GM23248 (cell line): ENCODE measurements at regions not wholly inside any gene's neighbourhood (a gene's known extent, or its start where the extent isn't known, plus 50 kb on each side); places are given as distances from the start of the nearest gene placed in this dataset.

Source experiments
- DNase-seq: peaks from one replicate; pipeline ENCODE4 v3.0.0-alpha.2; 2015
- H2AFZ ChIP-seq: fragments of 200-600 bp; sonication (generic); 2 replicates; pipeline ENCODE4 v1.6.1; 2016; ENCODE audit warnings: antibody characterized with exemption
- H3F3A ChIP-seq: fragments of 200-600 bp; sonication (generic); 2 replicates; pipeline ENCODE4 v1.6.1; 2016; ENCODE audit warnings: mild to moderate bottlenecking, antibody characterized with exemption, mixed run types; ENCODE audit not compliant: insufficient read depth
- H3K27ac ChIP-seq: fragments of 200-600 bp; sonication (generic); 2 replicates; pipeline ENCODE4 v1.5.1; 2016; ENCODE audit warnings: mild to moderate bottlenecking
- H3K27me3 ChIP-seq: fragments of 200-600 bp; sonication (generic); replicated peaks from 2 replicates; pipeline ENCODE4 v1.6.1; 2016; ENCODE audit warnings: mild to moderate bottlenecking; ENCODE audit not compliant: insufficient read depth
- H3K36me3 ChIP-seq: fragments of 200-600 bp; sonication (generic); 2 replicates; pipeline ENCODE4 v1.6.1; 2016; ENCODE audit warnings: low read depth, mild to moderate bottlenecking
- H3K4me1 ChIP-seq: fragments of 200-600 bp; sonication (generic); 2 replicates; pipeline ENCODE4 v1.6.1; 2016; ENCODE audit warnings: mild to moderate bottlenecking; ENCODE audit not compliant: insufficient read depth
- H3K4me2 ChIP-seq: fragments of 200-600 bp; sonication (generic); one replicate; pipeline ENCODE4 v1.6.1; 2016; ENCODE audit warnings: mild to moderate bottlenecking; ENCODE audit not compliant: unreplicated experiment
- H3K4me3 ChIP-seq: fragments of 200-600 bp; sonication (generic); 2 replicates; pipeline ENCODE4 v1.5.1; 2016; ENCODE audit warnings: mild to moderate bottlenecking
- H3K79me2 ChIP-seq: fragments of 200-600 bp; sonication (generic); 2 replicates; pipeline ENCODE4 v1.6.1; 2016; ENCODE audit warnings: mild to moderate bottlenecking; ENCODE audit not compliant: insufficient read depth
- H3K9ac ChIP-seq: fragments of 200-600 bp; sonication (generic); 2 replicates; pipeline ENCODE4 v1.6.1; 2016; ENCODE audit warnings: mild to moderate bottlenecking
- H3K9me2 ChIP-seq: fragments of 200-600 bp; sonication (generic); 2 replicates; pipeline ENCODE4 v1.6.1; 2016; ENCODE audit warnings: mixed run types, mild to moderate bottlenecking, moderate library complexity; ENCODE audit not compliant: insufficient read depth
- H3K9me3 ChIP-seq: fragments of 200-600 bp; sonication (generic); one replicate; pipeline ENCODE4 v1.6.1; 2017; ENCODE audit warnings: low read depth
- H4K20me1 ChIP-seq: fragments of 200-600 bp; sonication (generic); 2 replicates; pipeline ENCODE4 v1.6.0; 2016; ENCODE audit not compliant: insufficient read depth
- EZH2 ChIP-seq: fragments of 200-600 bp; sonication (generic); IDR thresholded peaks from 2 replicates; pipeline ENCODE4 v1.6.1; 2018; ENCODE audit warnings: antibody characterized with exemption, mild to moderate bottlenecking; ENCODE audit not compliant: insufficient read depth, poor library complexity, severe bottlenecking
- EZH2phosphoT487 ChIP-seq: fragments of 200-600 bp; sonication (generic); IDR thresholded peaks from 2 replicates; pipeline ENCODE4 v1.6.1; 2018; ENCODE audit warnings: antibody characterized with exemption, moderate library complexity, mild to moderate bottlenecking, low read depth; ENCODE audit not compliant: insufficient read depth
- WGBS, 2 experiments: methylation state at CpG; one replicate each; pipeline ENCODE4 v1.1.6; 2015 to 2017; ENCODE audit warnings: low lambda C conversion rate in 2 of 2, low coverage in 1 of 2; ENCODE audit errors: missing lambda C conversion rate in 2 of 2; 5-methylcytosine and 5-hydroxymethylcytosine counted together
- in situ Hi-C: fragments of 300-500 bp; cut with MboI; formaldehyde crosslinking; loops from 2 replicates; pipeline ENCODE4 v1.15.0; 2020

GRCh38 chr13:107906131-107906530 is 309.2 kb downstream of the LIG4 start:
- WGBS, 2 experiments: 32 to 37% methylated on average over 5 of the region's 5 CpGs
- in situ Hi-C loops: no loop called here
- no peaks in the 10 kb centered on the region for H3K9me3 ChIP-seq
- no peak for DNase-seq
- H3K27me3 ChIP-seq: peaks cover 24% of the 10 kb centered on the region
- H3K4me1 ChIP-seq: no peaks in the 10 kb centered on the region
- no peaks in the 10 kb centered on the region for H3F3A ChIP-seq
- no peaks in the 10 kb centered on the region for H4K20me1 ChIP-seq
- H3K36me3 ChIP-seq: no peaks in the 10 kb centered on the region
- no peak overlapping the region for H3K27ac ChIP-seq
- TF ChIP-seq EZH2phosphoT487: no peak
- no peak for TF ChIP-seq EZH2
- no peak overlapping the region for H3K9ac ChIP-seq
- H2AFZ ChIP-seq: no peak overlapping the region
- H3K4me2 ChIP-seq: no peak overlapping the region
- H3K9me2 ChIP-seq: no peaks in the 10 kb centered on the region
- no peak overlapping the region for H3K4me3 ChIP-seq
- H3K79me2 ChIP-seq: no peaks in the 10 kb centered on the region

GRCh38 chr13:107901996-107902562 is 313.3 kb downstream of the LIG4 start:
- Histone ChIP-seq H3K4me1 (no peaks in the 10 kb centered on the region), H3K9ac (no peak overlapping the region), H4K20me1 (no peaks in the 10 kb centered on the region), H3K4me3 (no peak overlapping the region), H3K27ac (no peak overlapping the region), H3K4me2 (no peak overlapping the region), H3F3A (no peaks in the 10 kb centered on the region), H3K27me3 (no peaks in the 10 kb centered on the region), H3K79me2 (no peaks in the 10 kb centered on the region), H3K9me2 (no peaks in the 10 kb centered on the region), H3K9me3 (no peaks in the 10 kb centered on the region), H3K36me3 (no peaks in the 10 kb centered on the region), H2AFZ (no peak overlapping the region)
- in situ Hi-C loops: no loop called here
- 33 to 36% methylated on average over 3 of the region's 3 CpGs for WGBS, 2 experiments
- no peak for DNase-seq
- no peak for TF ChIP-seq EZH2

GRCh38 chr13:107901230-107901629 is 314.1 kb downstream of the LIG4 start:
- Histone ChIP-seq H3K4me1 (no peaks in the 10 kb centered on the region), H3K9me3 (no peaks in the 10 kb centered on the region), H3K9ac (no peak overlapping the region), H4K20me1 (no peaks in the 10 kb centered on the region), H3K4me3 (no peak overlapping the region), H3K36me3 (no peaks in the 10 kb centered on the region), H3K9me2 (no peaks in the 10 kb centered on the region), H2AFZ (no peak overlapping the region; the same call in 1 of the 2 replicates), H3F3A (no peaks in the 10 kb centered on the region), H3K27ac (no peak overlapping the region), H3K4me2 (no peak overlapping the region), H3K79me2 (no peaks in the 10 kb centered on the region), H3K27me3 (no peaks in the 10 kb centered on the region)
- no peak for TF ChIP-seq EZH2phosphoT487
- TF ChIP-seq EZH2: no peak
- DNase-seq: no peak
- in situ Hi-C loops: no loop called here
- WGBS, 2 experiments: 19 to 30% methylated on average over 2 of the region's 2 CpGs

GRCh38 chr13:107900775-107901174 is 314.6 kb downstream of the LIG4 start:
- no peaks in the 10 kb centered on the region for H3F3A ChIP-seq

GRCh38 chr13:107886118-107886517 is 329.2 kb downstream of the LIG4 start:
- 51 to 54% methylated on average over 2 of the region's 2 CpGs for whole genome bisulfite sequencing, 2 experiments

More at GRCh38 chr13:107900775-107901174, 314.6 kb downstream of the LIG4 start:
- TF ChIP-seq EZH2phosphoT487 (no peak), EZH2 (no peak)
- in situ Hi-C loops: no loop called here
- Histone ChIP-seq H2AFZ (no peak overlapping the region; the same call in 1 of the 2 replicates), H3K9me2 (no peaks in the 10 kb centered on the region), H3K4me3 (no peak overlapping the region), H3K4me1 (no peaks in the 10 kb centered on the region), H3K4me2 (no peak overlapping the region), H3K36me3 (no peaks in the 10 kb centered on the region), H3K27me3 (no peaks in the 10 kb centered on the region), H3K79me2 (no peaks in the 10 kb centered on the region), H3K27ac (no peak overlapping the region), H4K20me1 (no peaks in the 10 kb centered on the region), H3K9ac (no peak overlapping the region), H3K9me3 (no peaks in the 10 kb centered on the region)
- WGBS, 2 experiments: 25 to 26% methylated on average over 2 of the region's 2 CpGs
- peak; percentile 31 for DNase-seq

More at GRCh38 chr13:107886118-107886517, 329.2 kb downstream of the LIG4 start:
- H2AFZ ChIP-seq: no peak overlapping the region
- H3K36me3 ChIP-seq: no peaks in the 10 kb centered on the region
- no peak overlapping the region for H3K4me2 ChIP-seq
- DNase-seq: no peak
- H3K79me2 ChIP-seq: no peaks in the 10 kb centered on the region
- no peak overlapping the region for H3K27ac ChIP-seq
- in situ Hi-C loops: no loop called here
- no peaks in the 10 kb centered on the region for H3K9me3 ChIP-seq
- no peak overlapping the region for H3K4me3 ChIP-seq
- H3K9me2 ChIP-seq: no peaks in the 10 kb centered on the region
- no peaks in the 10 kb centered on the region for H3K27me3 ChIP-seq
- H3F3A ChIP-seq: peaks cover 15% of the 10 kb centered on the region; the same call in 1 of the 2 replicates
- H3K4me1 ChIP-seq: peaks cover 29% of the 10 kb centered on the region
- no peak for TF ChIP-seq EZH2phosphoT487
- no peak for TF ChIP-seq EZH2
- no peak overlapping the region for H3K9ac ChIP-seq
- no peaks in the 10 kb centered on the region for H4K20me1 ChIP-seq
